ENCODE measurements at regions not wholly inside any gene's neighbourhood (a gene's known extent, or its start where the extent isn't known, plus 50 kb on each side); places are given as distances from the start of the nearest gene placed in this dataset.

DNA sequence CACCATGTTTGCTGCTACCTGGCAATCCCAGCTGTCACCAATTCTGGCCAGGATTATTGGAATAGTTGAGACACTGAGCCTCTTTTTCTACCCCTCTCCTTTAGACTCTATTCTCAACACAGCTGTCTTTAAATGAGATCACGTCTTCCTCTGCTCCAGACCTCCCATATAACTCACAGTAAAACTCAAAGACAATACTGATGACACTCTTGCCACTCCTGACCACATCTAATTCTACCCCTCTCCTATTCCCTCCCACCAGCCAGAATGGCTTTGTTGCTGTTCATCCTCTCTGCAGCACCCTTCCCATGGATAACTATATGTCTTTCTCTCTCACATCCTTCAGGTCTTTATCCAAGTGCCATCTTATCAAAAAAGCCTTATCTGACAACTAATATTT lies 188.6 kb upstream of the IL15 start:
- TF ChIP-seq, protein P1, sequence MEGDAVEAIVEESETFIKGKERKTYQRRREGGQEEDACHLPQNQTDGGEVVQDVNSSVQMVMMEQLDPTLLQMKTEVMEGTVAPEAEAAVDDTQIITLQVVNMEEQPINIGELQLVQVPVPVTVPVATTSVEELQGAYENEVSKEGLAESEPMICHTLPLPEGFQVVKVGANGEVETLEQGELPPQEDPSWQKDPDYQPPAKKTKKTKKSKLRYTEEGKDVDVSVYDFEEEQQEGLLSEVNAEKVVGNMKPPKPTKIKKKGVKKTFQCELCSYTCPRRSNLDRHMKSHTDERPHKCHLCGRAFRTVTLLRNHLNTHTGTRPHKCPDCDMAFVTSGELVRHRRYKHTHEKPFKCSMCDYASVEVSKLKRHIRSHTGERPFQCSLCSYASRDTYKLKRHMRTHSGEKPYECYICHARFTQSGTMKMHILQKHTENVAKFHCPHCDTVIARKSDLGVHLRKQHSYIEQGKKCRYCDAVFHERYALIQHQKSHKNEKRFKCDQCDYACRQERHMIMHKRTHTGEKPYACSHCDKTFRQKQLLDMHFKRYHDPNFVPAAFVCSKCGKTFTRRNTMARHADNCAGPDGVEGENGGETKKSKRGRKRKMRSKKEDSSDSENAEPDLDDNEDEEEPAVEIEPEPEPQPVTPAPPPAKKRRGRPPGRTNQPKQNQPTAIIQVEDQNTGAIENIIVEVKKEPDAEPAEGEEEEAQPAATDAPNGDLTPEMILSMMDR (IDR thresholded peaks at IDR 0.05; ENCODE audit: insufficient read depth, low read depth, low read length, missing control alignments) = no peak
- H3K4me3 ChIP-seq (ENCODE audit: low read length) = no peak overlapping the region
- no peak for DNase-seq (ENCODE audit: low read depth)

DNA sequence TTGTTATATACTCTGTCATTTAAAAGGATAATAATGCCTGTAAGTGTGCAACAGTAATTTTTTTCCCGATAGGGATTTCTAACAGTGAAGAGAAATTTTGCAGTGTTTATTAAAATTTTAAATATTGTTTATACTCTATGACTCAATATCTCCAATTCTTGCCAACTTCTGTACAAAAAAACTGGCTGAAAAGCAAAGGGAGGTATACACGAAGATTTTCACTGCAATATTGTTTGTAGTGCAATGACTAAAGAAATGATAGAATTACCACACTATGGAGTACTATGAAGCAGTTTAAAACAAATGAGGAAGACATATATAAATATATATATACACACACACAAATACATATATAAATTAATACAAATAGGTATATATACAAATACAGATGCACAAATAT lies 187.9 kb upstream of the IL15 start:
- TF ChIP-seq, protein P1 (IDR thresholded peaks at IDR 0.05; ENCODE audit: insufficient read depth, low read depth, low read length, missing control alignments) = no peak
- no peak overlapping the region for H3K4me3 ChIP-seq (ENCODE audit: low read length)
- no peak for DNase-seq (ENCODE audit: low read depth)

DNA sequence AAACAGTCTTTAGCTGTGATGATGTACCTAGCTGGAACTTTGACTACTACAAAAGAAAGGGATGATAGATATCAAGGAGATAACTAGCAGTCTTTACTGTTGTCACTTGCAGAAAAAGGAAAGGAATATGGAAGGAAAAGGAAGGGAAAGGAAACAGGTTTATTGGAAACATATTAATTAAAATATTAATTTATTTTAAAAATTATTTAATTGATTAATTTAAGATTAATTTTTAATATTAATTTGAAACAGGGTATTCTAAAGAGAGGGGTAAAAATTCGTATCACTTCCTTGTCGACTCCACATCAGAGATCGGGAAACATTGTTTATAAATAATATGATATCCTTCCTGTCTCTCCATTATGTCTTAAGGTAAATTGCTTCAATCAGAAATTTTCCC lies 186.5 kb upstream of the IL15 start:
- TF ChIP-seq, protein P1 (IDR thresholded peaks at IDR 0.05; ENCODE audit: insufficient read depth, low read depth, low read length, missing control alignments) = no peak
- no peak overlapping the region for H3K4me3 ChIP-seq (ENCODE audit: low read length)
- DNase-seq (ENCODE audit: low read depth) = no peak

DNA sequence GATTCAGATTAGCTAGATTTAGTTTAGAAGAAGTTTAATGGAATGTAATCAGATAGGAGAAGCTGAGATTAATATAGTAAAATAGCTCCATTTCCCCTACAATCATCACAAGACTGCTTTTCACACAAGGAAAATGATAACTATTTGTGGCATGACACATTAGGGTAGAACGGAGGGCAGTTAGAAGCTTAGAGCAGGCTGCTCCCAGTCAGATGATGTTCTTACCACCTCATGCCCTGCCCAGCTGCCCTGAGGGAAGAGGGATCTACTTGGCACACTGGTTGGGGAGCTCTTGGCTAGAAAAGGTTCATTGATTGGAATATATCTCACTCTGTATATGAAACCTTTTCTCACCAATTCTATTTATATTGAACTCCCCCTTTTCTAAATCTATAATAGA lies 180.7 kb upstream of the IL15 start:
- TF ChIP-seq, protein P1 (IDR thresholded peaks at IDR 0.05; ENCODE audit: insufficient read depth, low read depth, low read length, missing control alignments) = no peak
- H3K4me3 ChIP-seq (ENCODE audit: low read length) = no peak overlapping the region
- peak; percentile 78 for DNase-seq (ENCODE audit: low read depth)

DNA sequence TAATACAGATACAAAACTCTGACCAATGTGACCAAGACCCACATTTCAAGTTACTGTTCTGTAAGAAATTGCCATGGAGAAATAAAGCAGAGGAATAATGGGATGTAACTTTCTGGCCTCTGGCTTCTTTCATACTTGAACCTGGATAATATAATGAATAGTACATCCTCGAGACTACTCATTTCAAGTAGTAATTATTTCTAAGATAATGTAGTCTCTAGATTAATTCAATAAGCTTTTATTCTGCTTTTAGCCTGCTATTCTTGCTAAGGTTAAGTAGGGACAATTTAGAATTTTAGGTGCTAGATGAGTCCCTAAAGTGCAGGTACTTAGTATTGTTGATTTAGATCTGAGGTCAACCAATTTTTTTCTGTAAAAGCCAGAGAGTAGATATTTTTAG lies 178.7 kb upstream of the IL15 start:
- DNase-seq (ENCODE audit: low read depth) = no peak
- no peak overlapping the region for H3K4me3 ChIP-seq (ENCODE audit: low read length)
- TF ChIP-seq, protein P1 (IDR thresholded peaks at IDR 0.05; ENCODE audit: insufficient read depth, low read depth, low read length, missing control alignments) = no peak

DNA sequence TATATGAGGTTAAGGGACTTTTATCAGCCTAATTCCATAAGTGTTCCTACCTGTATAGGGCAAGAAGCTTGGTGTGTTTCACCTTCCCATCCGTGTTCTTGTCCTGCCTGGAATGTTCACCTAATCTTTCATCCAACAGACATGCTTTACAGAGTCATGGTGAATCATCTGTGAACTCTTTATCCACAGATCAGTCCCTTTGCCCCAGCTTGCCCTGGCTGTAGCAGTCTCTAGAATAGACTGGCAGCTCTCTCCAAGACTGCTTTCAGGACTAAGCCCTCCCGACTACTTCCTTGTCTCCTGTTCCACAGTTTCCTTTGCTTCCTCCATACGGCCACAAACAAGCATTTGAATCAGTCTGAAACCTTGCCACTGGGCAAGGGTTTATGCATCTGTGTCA lies 177.9 kb upstream of the IL15 start:
- DNase-seq (ENCODE audit: low read depth) = peak; percentile 84
- TF ChIP-seq, protein P1 (IDR thresholded peaks at IDR 0.05; ENCODE audit: insufficient read depth, low read depth, low read length, missing control alignments) = no peak
- H3K4me3 ChIP-seq (ENCODE audit: low read length) = no peak overlapping the region

DNA sequence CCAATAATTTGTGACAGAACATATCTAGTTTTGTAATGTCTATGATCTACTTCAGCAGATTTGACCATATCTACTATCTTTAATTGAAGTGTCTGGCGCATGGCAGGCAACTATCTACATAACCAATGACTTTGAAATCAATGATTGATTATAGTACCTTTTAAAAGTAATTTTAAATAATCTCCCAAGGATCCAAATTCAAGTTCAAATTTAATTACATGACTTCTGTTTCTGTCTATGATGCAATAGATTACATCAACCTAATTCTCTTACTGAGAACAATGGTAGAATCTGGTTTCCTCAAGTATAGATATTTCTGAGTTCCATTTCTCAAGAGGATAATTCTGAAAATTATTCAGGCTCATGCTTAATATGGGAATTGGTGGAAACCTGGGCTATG lies 177.4 kb upstream of the IL15 start:
- TF ChIP-seq, protein P1 (IDR thresholded peaks at IDR 0.05; ENCODE audit: insufficient read depth, low read depth, low read length, missing control alignments) = no peak
- peak; percentile 21 for DNase-seq (ENCODE audit: low read depth)
- no peak overlapping the region for H3K4me3 ChIP-seq (ENCODE audit: low read length)

Data from epithelial cell of esophagus (primary cell).